SK-N-SH (cell line): ENCODE measurements at regions not wholly inside any gene's neighbourhood (a gene's known extent, or its start where the extent isn't known, plus 50 kb on each side); places are given as distances from the start of the nearest gene placed in this dataset.

Experiments used
- CTCF ChIA-PET: fragments of 300-600, 350-600 bp; formaldehyde crosslinking; extraction: SDS; loops from one replicate; lab custom pipeline; 2021; lab: Yijun Ruan, JAX
- POLR2A ChIA-PET: fragments of 350-600 bp; sonication (Branson Sonifier 250); formaldehyde crosslinking; extraction: SDS; loops from one replicate; lab custom pipeline; 2020; ENCODE audit warnings: antibody characterized with exemption, inconsistent platforms; lab: Yijun Ruan, JAX
- DNase-seq: peaks from one replicate; pipeline ENCODE4 v3.0.0; 2012
- H2AFZ ChIP-seq: fragments of 200-600 bp; sonication (generic); 2 replicates; pipeline ENCODE4 v1.8.1; 2016; ENCODE audit warnings: antibody characterized with exemption, mild to moderate bottlenecking, low read depth
- H3F3A ChIP-seq: fragments of 200-600 bp; sonication (generic); replicated peaks from 2 replicates; pipeline ENCODE3; 2016; ENCODE audit warnings: antibody characterized with exemption, mild to moderate bottlenecking; ENCODE audit not compliant: insufficient read depth
- H3K27ac ChIP-seq, 2 experiments: fragments of 200-500 bp in 1 of 2; fragments of 200-600 bp in 1 of 2; sonication (Bioruptor generic) in 1 of 2; sonication (generic), shearing (Covaris generic) in 1 of 2; 2 replicates each; pipeline versions ENCODE4 v1.5.1 to v1.6.1; 2014 to 2016; ENCODE audit warnings: low read depth in 2 of 2, inconsistent platforms in 1 of 2, low read length in 1 of 2, mild to moderate bottlenecking in 1 of 2, mixed read lengths in 1 of 2
- H3K27me3 ChIP-seq: fragments of 200-600 bp; sonication (generic), shearing (Covaris generic); 2 replicates; pipeline ENCODE4 v1.6.1; 2016; ENCODE audit warnings: mixed run types; ENCODE audit not compliant: insufficient read depth
- H3K36me3 ChIP-seq, 2 experiments: fragments of 200-500 bp in 1 of 2; fragments of 200-600 bp in 1 of 2; sonication (Bioruptor generic) in 1 of 2; sonication (generic) in 1 of 2; replicated peaks in 1 of 2; 2 replicates each; pipeline versions ENCODE3 to v1.5.1; 2014 to 2016; ENCODE audit warnings: low read length in 1 of 2, mild to moderate bottlenecking in 1 of 2; ENCODE audit not compliant: insufficient read depth in 2 of 2, control insufficient read depth in 1 of 2
- H3K4me1 ChIP-seq, 2 experiments: fragments of 200-500 bp in 1 of 2; fragments of 200-600 bp in 1 of 2; sonication (Bioruptor generic) in 1 of 2; sonication (generic), shearing (Covaris generic) in 1 of 2; 2 replicates each; pipeline versions ENCODE4 v1.5.1 to v1.6.1; 2014 to 2016; ENCODE audit warnings: low read depth in 1 of 2, low read length in 1 of 2, mixed run types in 1 of 2; ENCODE audit not compliant: insufficient read depth in 2 of 2, control insufficient read depth in 1 of 2
- H3K4me2 ChIP-seq: fragments of 200-600 bp; sonication (generic), shearing (Covaris generic); 2 replicates; pipeline ENCODE4 v1.6.1; 2017; ENCODE audit warnings: mixed run types
- H3K4me3 ChIP-seq, 2 experiments: fragments of 200-500 bp in 1 of 2; fragments of 200-600 bp in 1 of 2; sonication (Bioruptor generic) in 1 of 2; sonication (generic), shearing (Covaris generic) in 1 of 2; 2 replicates each; pipeline versions ENCODE4 v1.5.1 to v1.8.1; 2014 to 2016; ENCODE audit warnings: low read depth in 2 of 2, inconsistent platforms in 1 of 2, low read length in 1 of 2, mild to moderate bottlenecking in 1 of 2, mixed read lengths in 1 of 2, moderate library complexity in 1 of 2
- H3K79me2 ChIP-seq: fragments of 200-600 bp; sonication (generic); 2 replicates; pipeline ENCODE4 v1.8.1; 2017; ENCODE audit warnings: mild to moderate bottlenecking; ENCODE audit not compliant: insufficient read depth
- H3K9ac ChIP-seq: fragments of 200-600 bp; sonication (generic); 2 replicates; pipeline ENCODE4 v1.6.1; 2017; ENCODE audit warnings: mixed run types
- H3K9me2 ChIP-seq: fragments of 200-600 bp; sonication (generic); 2 replicates; pipeline ENCODE4 v1.6.1; 2017; ENCODE audit warnings: mixed run types
- H3K9me3 ChIP-seq: fragments of 200-600 bp; sonication (generic); 2 replicates; pipeline ENCODE4 v1.6.1; 2017; ENCODE audit warnings: mixed run types, mild to moderate bottlenecking, moderate library complexity
- H4K20me1 ChIP-seq: fragments of 200-600 bp; sonication (generic); 2 replicates; pipeline ENCODE4 v1.6.1; 2017; ENCODE audit warnings: mild to moderate bottlenecking, mixed run types; ENCODE audit not compliant: insufficient read depth
- FOSL2 ChIP-seq: IDR thresholded peaks from 2 replicates; pipeline ENCODE4 v1.4.0; 2012; ENCODE audit warnings: low read depth, mild to moderate bottlenecking, moderate library complexity, borderline replicate concordance
- GABPA ChIP-seq: IDR thresholded peaks from 2 replicates; pipeline ENCODE4 v1.4.0; 2012; ENCODE audit warnings: low read depth, mild to moderate bottlenecking
- IRF3 ChIP-seq: fragments of 150-350 bp; IDR thresholded peaks from 2 replicates; pipeline ENCODE4 v1.6.1; 2016; ENCODE audit warnings: mild to moderate bottlenecking, low read depth, low read length
- MEF2A ChIP-seq: IDR thresholded peaks from 2 replicates; pipeline ENCODE4 v1.4.0; 2012; ENCODE audit warnings: low read depth, borderline replicate concordance
- RAD21 ChIP-seq: IDR thresholded peaks from 2 replicates; pipeline ENCODE4 v1.6.1; 2012; ENCODE audit warnings: mild to moderate bottlenecking, low read length
- RCOR1 ChIP-seq: fragments of 150-350 bp; IDR thresholded peaks from 2 replicates; pipeline ENCODE4 v1.6.1; 2017; ENCODE audit warnings: antibody characterized with exemption, low read length
- REST ChIP-seq: IDR thresholded peaks from 2 replicates; pipeline ENCODE4 v1.6.1; 2012; ENCODE audit warnings: mild to moderate bottlenecking, low read depth, low read length, moderate library complexity
- RFX5 ChIP-seq: IDR thresholded peaks from 2 replicates; pipeline ENCODE4 v1.6.1; 2012; ENCODE audit warnings: mild to moderate bottlenecking, improper control_type of control experiment, low read length
- RXRA ChIP-seq: IDR thresholded peaks from 2 replicates; pipeline ENCODE4 v1.4.0; 2012; ENCODE audit warnings: low read depth, mild to moderate bottlenecking, borderline replicate concordance
- SIN3A ChIP-seq: IDR thresholded peaks from 2 replicates; pipeline ENCODE4 v1.6.1; 2012; ENCODE audit warnings: low read depth, mild to moderate bottlenecking, low read length, moderate library complexity, borderline replicate concordance
- TAF1 ChIP-seq: IDR thresholded peaks from 2 replicates; pipeline ENCODE4 v1.6.1; 2012; ENCODE audit warnings: low read depth, mild to moderate bottlenecking, low read length, moderate library complexity, borderline replicate concordance
- TEAD4 ChIP-seq: IDR thresholded peaks from 2 replicates; pipeline ENCODE4 v1.4.0; 2012; ENCODE audit warnings: mild to moderate bottlenecking, borderline replicate concordance; ENCODE audit not compliant: insufficient read depth
- YY1 ChIP-seq: IDR thresholded peaks from 2 replicates; pipeline ENCODE4 v1.4.0; 2012; ENCODE audit warnings: low read depth, mild to moderate bottlenecking
- WGBS: methylation state at CpG from one replicate; pipeline ENCODE4 v1.1.6; 2017; ENCODE audit warnings: low lambda C conversion rate; 5-methylcytosine and 5-hydroxymethylcytosine counted together
- TF ChIP-seq, protein P1 (sequence below): fragments of 150-350 bp; IDR thresholded peaks from 2 replicates; pipeline ENCODE4 v1.6.1; 2017; ENCODE audit warnings: antibody characterized with exemption, low read length, low read depth, borderline replicate concordance

- no peak overlapping the region for H3K9ac ChIP-seq
- TF ChIP-seq TAF1 (no peak), SIN3A (no peak), RFX5 (no peak), MEF2A (no peak), YY1 (no peak), TEAD4 (no peak), IRF3 (no peak), RCOR1 (no peak), RAD21 (no peak), RXRA (no peak), REST (no peak)
- TF ChIP-seq, protein P1, sequence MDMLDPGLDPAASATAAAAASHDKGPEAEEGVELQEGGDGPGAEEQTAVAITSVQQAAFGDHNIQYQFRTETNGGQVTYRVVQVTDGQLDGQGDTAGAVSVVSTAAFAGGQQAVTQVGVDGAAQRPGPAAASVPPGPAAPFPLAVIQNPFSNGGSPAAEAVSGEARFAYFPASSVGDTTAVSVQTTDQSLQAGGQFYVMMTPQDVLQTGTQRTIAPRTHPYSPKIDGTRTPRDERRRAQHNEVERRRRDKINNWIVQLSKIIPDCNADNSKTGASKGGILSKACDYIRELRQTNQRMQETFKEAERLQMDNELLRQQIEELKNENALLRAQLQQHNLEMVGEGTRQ: no peak
- DNase-seq: no peak
- WGBS: 21% methylated on average over 1 of the region's 1 CpG
- no peak overlapping the region for H3K4me3 ChIP-seq
- no peaks in the 10 kb centered on the region; the same call in 1 of the 2 replicates for H4K20me1 ChIP-seq
- no peaks in the 10 kb centered on the region for H3K79me2 ChIP-seq
- H3K4me1 ChIP-seq: no peaks in the 10 kb centered on the region
- H3F3A ChIP-seq: no peaks in the 10 kb centered on the region
- H3K36me3 ChIP-seq: no peaks in the 10 kb centered on the region
- H3K9me3 ChIP-seq: no peaks in the 10 kb centered on the region
- H2AFZ ChIP-seq: no peak overlapping the region
- POLR2A ChIA-PET: no interaction called here
- CTCF ChIA-PET: no interaction called here
- no peaks in the 10 kb centered on the region for H3K27me3 ChIP-seq
- H3K27ac ChIP-seq: no peak overlapping the region
- H3K9me2 ChIP-seq: no peaks in the 10 kb centered on the region
- H3K4me2 ChIP-seq: no peak overlapping the region
Measured at GRCh38 chr7:88515301-88515700, 208.6 kb upstream of the STEAP4 start.

DNA sequence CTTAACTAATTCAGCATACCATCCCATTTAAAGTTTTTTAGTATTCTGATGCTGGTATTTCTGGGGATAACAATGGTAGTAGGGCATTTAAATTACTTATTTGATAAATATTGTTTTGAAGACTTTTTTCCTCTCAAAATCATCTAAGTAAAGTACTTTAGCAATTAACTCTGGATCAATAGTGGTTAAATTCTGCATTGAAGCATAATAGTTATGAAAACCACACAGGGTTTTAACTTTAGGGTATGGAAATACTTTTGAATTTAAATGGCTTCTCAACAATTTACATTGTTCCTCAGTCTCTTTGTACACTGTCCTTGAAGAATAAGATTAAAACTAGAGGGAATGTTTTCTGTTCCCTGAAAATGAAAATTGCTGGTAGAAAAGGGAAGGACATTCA lies 202.6 kb upstream of the STEAP4 start:
- Histone ChIP-seq H3K27me3 (no peaks in the 10 kb centered on the region), H4K20me1 (no peaks in the 10 kb centered on the region), H3K27ac (no peak overlapping the region), H3K4me3 (no peak overlapping the region), H3K79me2 (no peaks in the 10 kb centered on the region), H2AFZ (no peak overlapping the region), H3K4me2 (no peak overlapping the region), H3K36me3 (no peaks in the 10 kb centered on the region), H3K9me2 (no peaks in the 10 kb centered on the region), H3F3A (no peaks in the 10 kb centered on the region), H3K4me1 (no peaks in the 10 kb centered on the region), H3K9ac (no peak overlapping the region), H3K9me3 (no peaks in the 10 kb centered on the region)
- no peak for DNase-seq
- POLR2A ChIA-PET: no interaction called here
- TF ChIP-seq FOSL2 (no peak), GABPA (no peak)
- CTCF ChIA-PET: no interaction called here
